ENCODE measurements at regions not wholly inside any gene's neighbourhood (a gene's known extent, or its start where the extent isn't known, plus 50 kb on each side); places are given as distances from the start of the nearest gene placed in this dataset.

- WGBS = 96% methylated on average over 8 of the region's 8 CpGs
- H3K36me3 ChIP-seq = no peaks in the 10 kb centered on the region
- H3K27me3 ChIP-seq = peaks cover 0 to 8% (median 0%) of the 10 kb centered on the region in 4 donors
- no peak for DNase-seq (ENCODE audit: extremely low spot score)
- no peak overlapping the region for H3K27ac ChIP-seq (replicated peaks in 1 of 4)
- H3K4me3 ChIP-seq = no peak overlapping the region
- H3K9me3 ChIP-seq = no peaks in the 10 kb centered on the region
- intact Hi-C loops (cut with DNase I) = no loop called here
- TF ChIP-seq CTCF (IDR thresholded peaks at IDR 0.05) (no peak), POLR2A (IDR thresholded peaks at IDR 0.05; ENCODE audit: low read depth) (no peak), POLR2AphosphoS5 (IDR thresholded peaks at IDR 0.05) (no peak), EP300 (IDR thresholded peaks at IDR 0.05) (no peak)
- peaks cover 8 to 17% (median 14%) of the 10 kb centered on the region in 4 donors for H3K4me1 ChIP-seq
Measured at GRCh38 chr2:15793078-15793913, 147.1 kb upstream of the MYCN start.

GRCh38 chr2:15793978-15794377 is 146.4 kb upstream of the MYCN start:
- WGBS = 89% methylated on average over 9 of the region's 9 CpGs
- H3K27me3 ChIP-seq = peaks cover 0 to 4% (median 0%) of the 10 kb centered on the region in 4 donors
- H3K4me1 ChIP-seq = peaks cover 8 to 19% (median 15%) of the 10 kb centered on the region in 4 donors
- DNase-seq (ENCODE audit: extremely low spot score) = no peak
- no peak overlapping the region for H3K4me3 ChIP-seq
- TF ChIP-seq EP300 (IDR thresholded peaks at IDR 0.05) = no peak
- TF ChIP-seq POLR2AphosphoS5 (IDR thresholded peaks at IDR 0.05) = no peak
- TF ChIP-seq POLR2A (IDR thresholded peaks at IDR 0.05; ENCODE audit: low read depth) = no peak
- no peak for TF ChIP-seq CTCF (IDR thresholded peaks at IDR 0.05)
- H3K27ac ChIP-seq (replicated peaks in 1 of 4) = no peak overlapping the region
- intact Hi-C loops (cut with DNase I) = no loop called here
- no peaks in the 10 kb centered on the region for H3K9me3 ChIP-seq
- no peaks in the 10 kb centered on the region for H3K36me3 ChIP-seq

GRCh38 chr2:15794608-15795134 is 145.7 kb upstream of the MYCN start:
- H3K27me3 ChIP-seq = peaks cover 0 to 4% (median 0%) of the 10 kb centered on the region in 4 donors
- no peak overlapping the region for H3K27ac ChIP-seq (replicated peaks in 1 of 4)
- peaks cover 8 to 19% (median 15%) of the 10 kb centered on the region in 4 donors for H3K4me1 ChIP-seq
- WGBS = 89% methylated on average over 5 of the region's 5 CpGs
- DNase-seq (ENCODE audit: extremely low spot score) = no peak
- H3K36me3 ChIP-seq = no peaks in the 10 kb centered on the region
- intact Hi-C loops (cut with DNase I) = no loop called here
- no peak for TF ChIP-seq POLR2AphosphoS5 (IDR thresholded peaks at IDR 0.05)
- no peak for TF ChIP-seq CTCF (IDR thresholded peaks at IDR 0.05)
- no peak for TF ChIP-seq POLR2A (IDR thresholded peaks at IDR 0.05; ENCODE audit: low read depth)
- no peak for TF ChIP-seq EP300 (IDR thresholded peaks at IDR 0.05)
- H3K9me3 ChIP-seq = no peaks in the 10 kb centered on the region
- no peak overlapping the region for H3K4me3 ChIP-seq

GRCh38 chr2:15795426-15795825 is 144.9 kb upstream of the MYCN start:
- no peak overlapping the region for H3K4me3 ChIP-seq
- TF ChIP-seq EP300 (IDR thresholded peaks at IDR 0.05) (no peak), POLR2AphosphoS5 (IDR thresholded peaks at IDR 0.05) (peak in 1 of 2 donors; percentile 22), POLR2A (IDR thresholded peaks at IDR 0.05; ENCODE audit: low read depth) (no peak), CTCF (IDR thresholded peaks at IDR 0.05) (no peak)
- peaks cover 8 to 19% (median 15%) of the 10 kb centered on the region in 4 donors for H3K4me1 ChIP-seq
- 23% methylated on average over 10 of the region's 10 CpGs for WGBS
- intact Hi-C loops (cut with DNase I) = no loop called here
- peak; percentile 94 for DNase-seq (ENCODE audit: extremely low spot score)
- H3K27me3 ChIP-seq = peaks cover 0 to 4% (median 0%) of the 10 kb centered on the region in 4 donors
- no peaks in the 10 kb centered on the region for H3K9me3 ChIP-seq
- no peaks in the 10 kb centered on the region for H3K36me3 ChIP-seq
- H3K27ac ChIP-seq (replicated peaks in 1 of 4) = no peak overlapping the region

All from esophagus muscularis mucosa (tissue), 4 donors.